ENCODE measurements at regions not wholly inside any gene's neighbourhood (a gene's known extent, or its start where the extent isn't known, plus 50 kb on each side); places are given as distances from the start of the nearest gene placed in this dataset.

- no peak for ATAC-seq (replicated peaks; ENCODE audit: extremely low read depth, poor library complexity, severe bottlenecking)
- H3K4me1 Mint-ChIP-seq: no peaks in the 10 kb centered on the region
- no peak overlapping the region for H3K27ac Mint-ChIP-seq (ENCODE audit: low read depth)
Observed at GRCh38 chrX:106392346-106392745, 219.4 kb upstream of the RADX start.

GRCh38 chrX:106397788-106398538, 213.8 kb upstream of the RADX start:
- ATAC-seq (replicated peaks; ENCODE audit: extremely low read depth, poor library complexity, severe bottlenecking): no peak
- DNase-seq (ENCODE audit: low spot score in 2 of 2): no peak
- H3K36me3 Mint-ChIP-seq (ENCODE audit: insufficient read depth): no peaks in the 10 kb centered on the region
- no peaks in the 10 kb centered on the region for H3K4me1 Mint-ChIP-seq
- H3K4me3 Mint-ChIP-seq: no peak overlapping the region
- no peak overlapping the region for H3K27ac Mint-ChIP-seq (ENCODE audit: low read depth)
- no peaks in the 10 kb centered on the region for H3K27me3 Mint-ChIP-seq
- H3K9me3 Mint-ChIP-seq: no peaks in the 10 kb centered on the region

More at GRCh38 chrX:106392346-106392745, 219.4 kb upstream of the RADX start:
- H3K36me3 Mint-ChIP-seq (ENCODE audit: insufficient read depth): no peaks in the 10 kb centered on the region
- DNase-seq (ENCODE audit: low spot score in 2 of 2): no peak
- no peaks in the 10 kb centered on the region for H3K27me3 Mint-ChIP-seq
- H3K4me3 Mint-ChIP-seq: no peak overlapping the region
- no peaks in the 10 kb centered on the region for H3K9me3 Mint-ChIP-seq

- H3K9me3 Mint-ChIP-seq: no peaks in the 10 kb centered on the region
- DNase-seq (ENCODE audit: low spot score in 2 of 2) (no peak), ATAC-seq (replicated peaks; ENCODE audit: extremely low read depth, poor library complexity, severe bottlenecking) (no peak)
- no peaks in the 10 kb centered on the region for H3K27me3 Mint-ChIP-seq
- H3K27ac Mint-ChIP-seq (ENCODE audit: low read depth): no peak overlapping the region
- H3K4me1 Mint-ChIP-seq: no peaks in the 10 kb centered on the region
- H3K36me3 Mint-ChIP-seq (ENCODE audit: insufficient read depth): no peaks in the 10 kb centered on the region
- no peak overlapping the region for H3K4me3 Mint-ChIP-seq
Observed at GRCh38 chrX:106401965-106402559, 209.7 kb upstream of the RADX start.

GRCh38 chrX:106404512-106404911, 207.3 kb upstream of the RADX start:
- Mint-ChIP-seq H3K4me3 (no peak overlapping the region), H3K27me3 (no peaks in the 10 kb centered on the region), H3K4me1 (no peaks in the 10 kb centered on the region), H3K27ac (ENCODE audit: low read depth) (no peak overlapping the region), H3K36me3 (ENCODE audit: insufficient read depth) (no peaks in the 10 kb centered on the region), H3K9me3 (no peaks in the 10 kb centered on the region)
- ATAC-seq (replicated peaks; ENCODE audit: extremely low read depth, poor library complexity, severe bottlenecking): no peak
- DNase-seq (ENCODE audit: low spot score in 2 of 2): no peak

GRCh38 chrX:106415276-106415895, 196.4 kb upstream of the RADX start:
- no peak for DNase-seq (ENCODE audit: low spot score in 2 of 2)
- ATAC-seq (replicated peaks; ENCODE audit: extremely low read depth, poor library complexity, severe bottlenecking): no peak

GRCh38 chrX:106436691-106437090, 175.1 kb upstream of the RADX start:
- no peaks in the 10 kb centered on the region for H3K36me3 Mint-ChIP-seq (ENCODE audit: insufficient read depth)
- H3K9me3 Mint-ChIP-seq: no peaks in the 10 kb centered on the region
- DNase-seq (ENCODE audit: low spot score in 2 of 2): no peak
- H3K27me3 Mint-ChIP-seq: no peaks in the 10 kb centered on the region
- H3K27ac Mint-ChIP-seq (ENCODE audit: low read depth): no peak overlapping the region
- H3K4me1 Mint-ChIP-seq: no peaks in the 10 kb centered on the region
- H3K4me3 Mint-ChIP-seq: no peak overlapping the region
- ATAC-seq (replicated peaks; ENCODE audit: extremely low read depth, poor library complexity, severe bottlenecking): no peak

More at GRCh38 chrX:106415276-106415895, 196.4 kb upstream of the RADX start:
- Mint-ChIP-seq H3K36me3 (ENCODE audit: insufficient read depth) (no peaks in the 10 kb centered on the region), H3K4me1 (no peaks in the 10 kb centered on the region), H3K27ac (ENCODE audit: low read depth) (no peak overlapping the region), H3K4me3 (no peak overlapping the region), H3K27me3 (no peaks in the 10 kb centered on the region), H3K9me3 (no peaks in the 10 kb centered on the region)

GRCh38 chrX:106437407-106437806, 174.4 kb upstream of the RADX start:
- no peak overlapping the region for H3K27ac Mint-ChIP-seq (ENCODE audit: low read depth)
- H3K9me3 Mint-ChIP-seq: no peaks in the 10 kb centered on the region
- no peaks in the 10 kb centered on the region for H3K27me3 Mint-ChIP-seq

GRCh38 chrX:106450405-106450804, 161.4 kb upstream of the RADX start:
- no peaks in the 10 kb centered on the region for H3K4me1 Mint-ChIP-seq
- H3K9me3 Mint-ChIP-seq: no peaks in the 10 kb centered on the region
- DNase-seq (ENCODE audit: low spot score in 2 of 2): no peak
- H3K27ac Mint-ChIP-seq (ENCODE audit: low read depth): no peak overlapping the region
- no peak overlapping the region for H3K4me3 Mint-ChIP-seq
- peaks cover 9% of the 10 kb centered on the region for H3K27me3 Mint-ChIP-seq
- H3K36me3 Mint-ChIP-seq (ENCODE audit: insufficient read depth): no peaks in the 10 kb centered on the region
- no peak for ATAC-seq (replicated peaks; ENCODE audit: extremely low read depth, poor library complexity, severe bottlenecking)

More at GRCh38 chrX:106437407-106437806, 174.4 kb upstream of the RADX start:
- no peaks in the 10 kb centered on the region for H3K36me3 Mint-ChIP-seq (ENCODE audit: insufficient read depth)
- H3K4me3 Mint-ChIP-seq: no peak overlapping the region
- ATAC-seq (replicated peaks; ENCODE audit: extremely low read depth, poor library complexity, severe bottlenecking): no peak
- no peaks in the 10 kb centered on the region for H3K4me1 Mint-ChIP-seq
- no peak for DNase-seq (ENCODE audit: low spot score in 2 of 2)

- Mint-ChIP-seq H3K4me1 (no peaks in the 10 kb centered on the region), H3K27ac (ENCODE audit: low read depth) (no peak overlapping the region), H3K9me3 (no peaks in the 10 kb centered on the region), H3K27me3 (no peaks in the 10 kb centered on the region), H3K36me3 (ENCODE audit: insufficient read depth) (no peaks in the 10 kb centered on the region), H3K4me3 (no peak overlapping the region)
- DNase-seq (ENCODE audit: low spot score in 2 of 2): no peak
- ATAC-seq (replicated peaks; ENCODE audit: extremely low read depth, poor library complexity, severe bottlenecking): no peak
Observed at GRCh38 chrX:106451933-106452332, 159.8 kb upstream of the RADX start.

GRCh38 chrX:106454991-106455390, 156.8 kb upstream of the RADX start:
- no peaks in the 10 kb centered on the region for H3K4me1 Mint-ChIP-seq
- H3K9me3 Mint-ChIP-seq: no peaks in the 10 kb centered on the region
- no peak overlapping the region for H3K27ac Mint-ChIP-seq (ENCODE audit: low read depth)
- H3K36me3 Mint-ChIP-seq (ENCODE audit: insufficient read depth): no peaks in the 10 kb centered on the region
- DNase-seq (ENCODE audit: low spot score in 2 of 2): no peak
- H3K4me3 Mint-ChIP-seq: no peak overlapping the region
- H3K27me3 Mint-ChIP-seq: no peaks in the 10 kb centered on the region
- no peak for ATAC-seq (replicated peaks; ENCODE audit: extremely low read depth, poor library complexity, severe bottlenecking)

GRCh38 chrX:106457802-106458201, 154.0 kb upstream of the RADX start:
- Mint-ChIP-seq H3K27ac (ENCODE audit: low read depth) (no peak overlapping the region), H3K4me3 (no peak overlapping the region), H3K27me3 (no peaks in the 10 kb centered on the region), H3K36me3 (ENCODE audit: insufficient read depth) (no peaks in the 10 kb centered on the region), H3K9me3 (no peaks in the 10 kb centered on the region), H3K4me1 (no peaks in the 10 kb centered on the region)
- DNase-seq (ENCODE audit: low spot score in 2 of 2) (no peak), ATAC-seq (replicated peaks; ENCODE audit: extremely low read depth, poor library complexity, severe bottlenecking) (no peak)

GRCh38 chrX:106467422-106467821, 144.4 kb upstream of the RADX start:
- H3K27ac Mint-ChIP-seq (ENCODE audit: low read depth): no peak overlapping the region
- H3K36me3 Mint-ChIP-seq (ENCODE audit: insufficient read depth): no peaks in the 10 kb centered on the region
- H3K27me3 Mint-ChIP-seq: peaks cover 23% of the 10 kb centered on the region
- H3K4me3 Mint-ChIP-seq: no peak overlapping the region
- no peaks in the 10 kb centered on the region for H3K4me1 Mint-ChIP-seq
- ATAC-seq (replicated peaks; ENCODE audit: extremely low read depth, poor library complexity, severe bottlenecking) (no peak), DNase-seq (ENCODE audit: low spot score in 2 of 2) (no peak)
- H3K9me3 Mint-ChIP-seq: no peaks in the 10 kb centered on the region

- H3K27ac Mint-ChIP-seq (ENCODE audit: low read depth): no peak overlapping the region
- H3K4me1 Mint-ChIP-seq: no peaks in the 10 kb centered on the region
- H3K27me3 Mint-ChIP-seq: peaks cover 23% of the 10 kb centered on the region
- DNase-seq (ENCODE audit: low spot score in 2 of 2): no peak
- ATAC-seq (replicated peaks; ENCODE audit: extremely low read depth, poor library complexity, severe bottlenecking): no peak
- no peaks in the 10 kb centered on the region for H3K9me3 Mint-ChIP-seq
- H3K36me3 Mint-ChIP-seq (ENCODE audit: insufficient read depth): no peaks in the 10 kb centered on the region
- no peak overlapping the region for H3K4me3 Mint-ChIP-seq
Observed at GRCh38 chrX:106467943-106468342, 143.8 kb upstream of the RADX start.
